Erythroblast (primary cell): ENCODE measurements at regions not wholly inside any gene's neighbourhood (a gene's known extent, or its start where the extent isn't known, plus 50 kb on each side); places are given as distances from the start of the nearest gene placed in this dataset.

Experiments
- GATA1 ChIP-seq: IDR thresholded peaks from 2 replicates; pipeline ENCODE4 v1.6.1; 2011; ENCODE audit warnings: low read depth, mild to moderate bottlenecking, control low read depth, low read length, moderate library complexity
- POLR2A ChIP-seq: IDR thresholded peaks from 2 replicates; pipeline ENCODE4 v1.6.1; 2011; ENCODE audit warnings: mild to moderate bottlenecking, low read length

- no peak for TF ChIP-seq POLR2A
- no peak for TF ChIP-seq GATA1
Observed at GRCh38 chr4:85222561-85222960, 252.4 kb upstream of the ARHGAP24 start.
